ENCODE measurements at regions not wholly inside any gene's neighbourhood (a gene's known extent, or its start where the extent isn't known, plus 50 kb on each side); places are given as distances from the start of the nearest gene placed in this dataset.
"Not testable (repeated sequence)": the region's sequence is repeated elsewhere in the genome, so short reads cannot be mapped to it uniquely, and the experiment has no call there.

GRCh38 chr12:65733643-65734042 lies 90.6 kb upstream of the HMGA2 start:
- not testable (repeated sequence) for TF ChIP-seq JUND (IDR thresholded peaks at IDR 0.05); MXI1 (IDR thresholded peaks at IDR 0.05; ENCODE audit: low read depth, low read length); TEAD4 (IDR thresholded peaks at IDR 0.05; ENCODE audit: borderline replicate concordance, insufficient read depth); CTCF (IDR thresholded peaks at IDR 0.05); GATA2 (CRISPR knock-in tag; IDR thresholded peaks at IDR 0.05); FOXJ3 (CRISPR knock-in tag; IDR thresholded peaks at IDR 0.05); RAD21 (IDR thresholded peaks at IDR 0.05; ENCODE audit: low read length); TCF12 (IDR thresholded peaks at IDR 0.05); ZBTB33 (IDR thresholded peaks at IDR 0.05; ENCODE audit: borderline replicate concordance, low read depth); GABPA (IDR thresholded peaks at IDR 0.05; ENCODE audit: low read depth); RCOR1 (IDR thresholded peaks at IDR 0.05; ENCODE audit: low read length)

Data from SK-N-SH (cell line).